ENCODE measurements at regions not wholly inside any gene's neighbourhood (a gene's known extent, or its start where the extent isn't known, plus 50 kb on each side); places are given as distances from the start of the nearest gene placed in this dataset.

DNA sequence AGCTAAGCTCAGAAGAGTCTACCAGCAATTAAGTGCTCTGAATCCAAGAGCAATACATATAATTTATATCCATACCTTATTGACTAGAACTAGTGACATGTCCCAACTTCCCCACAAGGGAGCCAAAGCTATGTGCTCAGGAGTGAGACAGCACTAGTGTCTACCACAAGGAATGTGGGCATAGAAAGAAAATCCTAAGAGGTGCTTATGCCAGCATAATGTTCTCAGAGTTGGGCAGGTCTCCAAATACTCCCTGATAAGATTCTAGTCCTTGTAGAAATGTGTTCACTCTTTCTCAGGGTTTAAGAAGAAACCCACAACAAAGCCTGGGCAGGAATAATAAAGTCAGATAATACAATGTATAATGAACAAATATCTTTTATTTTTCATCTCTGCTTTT is 275.1 kb downstream of the BRINP1 start:
- TF ChIP-seq, protein P1, sequence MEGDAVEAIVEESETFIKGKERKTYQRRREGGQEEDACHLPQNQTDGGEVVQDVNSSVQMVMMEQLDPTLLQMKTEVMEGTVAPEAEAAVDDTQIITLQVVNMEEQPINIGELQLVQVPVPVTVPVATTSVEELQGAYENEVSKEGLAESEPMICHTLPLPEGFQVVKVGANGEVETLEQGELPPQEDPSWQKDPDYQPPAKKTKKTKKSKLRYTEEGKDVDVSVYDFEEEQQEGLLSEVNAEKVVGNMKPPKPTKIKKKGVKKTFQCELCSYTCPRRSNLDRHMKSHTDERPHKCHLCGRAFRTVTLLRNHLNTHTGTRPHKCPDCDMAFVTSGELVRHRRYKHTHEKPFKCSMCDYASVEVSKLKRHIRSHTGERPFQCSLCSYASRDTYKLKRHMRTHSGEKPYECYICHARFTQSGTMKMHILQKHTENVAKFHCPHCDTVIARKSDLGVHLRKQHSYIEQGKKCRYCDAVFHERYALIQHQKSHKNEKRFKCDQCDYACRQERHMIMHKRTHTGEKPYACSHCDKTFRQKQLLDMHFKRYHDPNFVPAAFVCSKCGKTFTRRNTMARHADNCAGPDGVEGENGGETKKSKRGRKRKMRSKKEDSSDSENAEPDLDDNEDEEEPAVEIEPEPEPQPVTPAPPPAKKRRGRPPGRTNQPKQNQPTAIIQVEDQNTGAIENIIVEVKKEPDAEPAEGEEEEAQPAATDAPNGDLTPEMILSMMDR (IDR thresholded peaks at IDR 0.05): no peak
- TF ChIP-seq POLR2AphosphoS5 (IDR thresholded peaks at IDR 0.05): no peak

All from esophagus muscularis mucosa (tissue), 3 donors.